Activated T-helper 1 cell treated with Interleukin-2 at 50 U/mL for 16 hours (primary cell): ENCODE measurements at regions not wholly inside any gene's neighbourhood (a gene's known extent, or its start where the extent isn't known, plus 50 kb on each side); places are given as distances from the start of the nearest gene placed in this dataset.
"Not testable (repeated sequence)": the region's sequence is repeated elsewhere in the genome, so short reads cannot be mapped to it uniquely, and the experiment has no call there.

Experiments used
- DNase-seq: peaks from one replicate; pipeline ENCODE4 v3.0.0-alpha.2; 2020; ENCODE audit warnings: low read depth

DNA sequence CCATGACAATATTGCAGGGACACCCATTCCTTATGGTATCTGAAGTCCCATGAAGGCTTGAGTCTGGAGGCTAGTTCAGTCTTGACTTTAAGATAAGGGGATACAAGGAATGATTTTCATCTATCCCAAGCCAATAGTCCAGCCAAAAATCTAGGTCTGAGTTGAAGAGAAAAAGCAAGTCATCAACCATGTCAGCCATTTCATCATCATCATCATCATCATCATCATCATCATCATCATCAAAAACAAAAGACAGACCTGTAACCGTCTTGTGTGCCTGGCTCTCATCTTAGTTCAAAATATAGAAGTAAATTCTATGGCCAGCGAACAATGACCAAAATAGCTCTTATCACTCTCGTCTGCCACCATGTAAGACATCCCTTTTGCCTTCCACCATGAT is 59.5 kb upstream of the FAM90A26 start:
- not testable (repeated sequence) for DNase-seq

DNA sequence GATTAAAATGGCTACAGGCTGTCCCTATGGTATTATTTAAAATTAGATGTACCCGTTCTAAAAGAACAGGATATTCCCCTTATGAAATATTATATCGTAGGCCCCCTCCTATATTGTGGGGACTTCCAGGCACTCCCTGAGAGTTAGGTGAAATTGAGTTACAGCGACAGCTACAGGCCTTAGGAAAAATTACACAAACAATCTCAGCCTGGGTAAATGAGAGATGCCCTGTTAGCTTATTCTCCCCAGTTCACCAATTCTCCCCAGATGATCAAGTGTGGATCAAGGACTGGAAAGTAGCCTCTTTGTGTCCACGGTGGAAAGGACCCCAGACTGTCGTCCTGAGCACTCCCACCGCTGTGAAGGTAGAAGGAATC is 67.1 kb upstream of the FAM90A26 start:
- not testable (repeated sequence) for DNase-seq

DNA sequence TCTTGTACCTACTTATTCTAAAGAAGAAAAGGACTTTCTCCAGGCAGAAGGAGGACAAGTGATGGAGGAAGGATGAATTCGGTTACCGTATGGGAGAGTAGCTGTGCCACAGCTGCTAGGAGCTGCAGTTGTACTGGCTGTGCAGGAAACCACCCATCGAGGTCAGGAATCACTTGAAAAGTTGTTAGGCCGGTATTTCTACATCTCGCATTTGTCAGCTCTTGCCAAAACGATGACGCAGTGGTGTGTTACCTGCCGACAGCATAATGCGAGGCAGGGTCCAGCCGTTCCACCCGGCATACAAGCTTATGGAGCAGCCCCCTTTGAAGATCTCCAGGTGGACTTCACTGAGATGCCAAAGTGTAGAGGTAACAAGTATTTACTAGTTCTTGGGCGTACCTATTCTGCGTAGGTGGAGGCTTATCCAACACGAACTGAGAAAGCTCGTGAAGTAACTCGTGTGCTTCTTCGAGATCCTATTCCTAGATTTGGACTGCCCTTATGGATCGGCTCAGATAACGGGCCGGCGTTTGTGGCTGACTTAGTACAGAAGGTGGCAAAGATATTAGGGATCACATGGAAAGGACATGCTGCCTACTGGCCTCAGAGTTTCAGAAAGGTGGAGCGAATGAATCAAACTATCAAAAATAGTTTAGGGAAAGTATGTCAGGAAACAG is 67.6 kb upstream of the FAM90A26 start:
- DNase-seq, result not testable (repeated sequence)

DNA sequence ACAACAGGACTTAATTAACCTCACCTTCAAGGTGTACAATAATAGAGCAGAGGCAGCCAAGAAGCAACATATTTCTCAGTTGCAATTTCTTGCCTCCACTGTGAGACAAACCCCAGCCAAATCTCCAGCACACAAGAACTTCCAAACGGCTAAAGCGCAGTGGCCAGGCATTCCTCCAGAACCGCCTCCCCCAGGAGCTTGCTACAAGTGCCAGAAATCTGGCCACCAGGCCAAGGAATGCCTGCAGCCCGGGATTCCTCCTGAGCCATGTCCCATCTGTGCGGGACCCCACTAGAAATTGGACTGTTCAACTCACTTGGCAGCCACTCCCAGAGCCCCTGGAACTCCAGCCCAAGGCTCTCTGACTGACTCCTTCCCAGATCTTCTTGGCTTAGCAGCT is 73.9 kb upstream of the FAM90A26 start:
- DNase-seq, result not testable (repeated sequence)

DNA sequence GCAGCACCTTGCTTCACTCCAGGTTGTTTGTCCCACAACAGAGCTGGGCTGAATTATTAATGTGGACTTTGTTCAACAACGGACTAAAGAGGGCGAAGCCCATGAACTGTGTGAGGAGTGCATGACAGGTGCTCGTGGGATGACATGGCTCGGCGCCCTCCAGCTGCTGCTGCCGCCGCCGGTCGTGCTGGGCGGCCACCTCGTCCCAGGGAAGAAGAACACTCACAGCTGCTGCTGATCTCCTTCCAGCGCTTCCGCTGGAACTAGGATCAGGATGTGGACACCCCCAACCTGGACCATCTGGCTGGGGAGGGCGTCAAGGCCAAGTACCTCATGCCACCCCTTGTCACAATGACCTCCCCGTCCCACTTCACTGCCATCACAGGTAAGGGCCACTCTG is 91.4 kb upstream of the FAM90A26 start:
- DNase-seq, result not testable (repeated sequence)

DNA sequence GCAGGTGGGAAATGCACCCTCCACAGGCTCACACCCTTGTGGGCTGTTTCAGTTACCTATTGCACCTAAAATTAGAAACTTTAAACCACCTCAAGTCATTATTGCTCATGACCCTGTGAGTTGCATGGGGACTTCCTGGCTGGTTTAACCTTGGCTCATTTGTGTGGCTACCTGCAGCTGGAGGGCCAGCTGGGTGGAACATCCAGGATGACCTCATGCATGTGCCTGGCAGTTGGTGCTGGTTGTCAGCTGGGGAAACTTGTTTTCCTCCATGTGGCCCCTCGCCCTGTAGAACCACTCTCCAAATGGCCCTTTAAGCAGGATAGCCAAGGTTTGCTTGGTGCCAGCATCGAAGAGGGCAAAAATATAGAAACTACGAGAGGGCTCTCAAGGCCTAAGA is 93.2 kb upstream of the FAM90A26 start:
- not testable (repeated sequence) for DNase-seq

DNA sequence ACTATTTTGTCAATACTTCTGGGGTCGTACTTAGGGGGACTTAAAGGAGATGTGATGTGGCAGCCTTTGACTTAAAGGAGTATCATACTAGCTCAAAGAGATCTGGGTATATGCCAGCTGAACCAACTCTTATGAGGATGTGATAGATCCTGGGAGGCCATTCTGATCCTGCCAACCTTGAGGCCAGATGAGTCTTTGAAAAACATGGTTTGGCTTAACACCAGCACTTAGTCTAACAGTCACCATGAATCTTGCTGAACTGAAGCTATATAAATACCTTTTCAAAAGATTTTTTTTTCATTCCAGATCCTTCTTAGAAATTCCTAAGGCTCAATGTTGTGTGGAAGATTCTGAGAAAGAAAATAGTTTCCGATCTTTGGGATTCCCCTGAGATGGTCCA is 93.7 kb upstream of the FAM90A26 start:
- not testable (repeated sequence) for DNase-seq

DNA sequence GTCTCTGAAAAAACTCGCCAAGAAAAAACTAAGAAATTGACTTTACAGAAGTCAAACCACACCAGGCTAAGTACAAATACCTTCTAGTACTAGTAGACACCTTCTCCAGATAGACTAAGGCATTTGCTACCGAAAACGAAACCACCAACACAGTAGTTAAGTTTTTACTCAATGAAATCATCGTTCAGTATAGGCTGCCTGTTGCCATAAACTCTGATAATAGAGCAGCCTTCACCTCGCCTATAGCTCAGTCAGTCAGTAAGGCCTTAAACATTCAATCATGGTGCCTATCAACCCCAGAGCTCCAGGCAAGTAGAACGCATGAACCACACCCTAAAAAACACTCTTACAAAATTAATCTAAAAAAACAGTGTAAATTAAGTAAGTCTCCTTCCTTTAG is 96.8 kb upstream of the FAM90A26 start:
- not testable (repeated sequence) for DNase-seq

DNA sequence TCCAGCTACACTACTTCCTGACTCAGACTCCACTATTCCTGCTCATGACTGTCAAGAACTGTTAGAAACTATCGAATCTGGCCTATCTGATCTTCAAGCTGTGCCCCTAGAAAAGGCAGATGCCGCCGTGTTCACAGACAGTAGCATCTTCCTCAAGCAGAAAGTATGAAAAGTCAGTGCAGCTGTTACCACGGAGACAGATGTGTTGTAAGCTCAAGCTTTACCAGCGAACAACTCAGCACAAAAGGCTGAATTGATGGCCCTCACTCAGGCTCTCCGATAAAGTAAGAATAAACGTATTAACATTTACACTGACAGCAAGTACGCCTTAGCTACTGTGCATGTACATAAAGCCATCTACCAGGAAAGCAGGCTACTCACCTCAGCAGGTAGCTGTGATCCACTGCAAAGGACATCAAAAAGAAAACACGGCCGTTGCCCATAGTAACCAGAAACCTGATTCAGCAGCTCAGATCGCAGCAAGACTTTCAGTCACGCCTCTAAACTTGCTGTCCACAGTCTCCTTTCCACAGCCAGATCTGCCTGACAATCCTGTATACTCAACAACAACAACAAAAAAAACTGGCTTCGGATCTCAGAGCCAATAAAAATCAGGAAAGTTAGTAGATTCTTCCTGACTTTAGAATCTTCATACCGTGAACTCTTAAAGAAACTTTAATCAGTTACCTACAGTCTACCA is 97.5 kb upstream of the FAM90A26 start:
- DNase-seq, result not testable (repeated sequence)

DNA sequence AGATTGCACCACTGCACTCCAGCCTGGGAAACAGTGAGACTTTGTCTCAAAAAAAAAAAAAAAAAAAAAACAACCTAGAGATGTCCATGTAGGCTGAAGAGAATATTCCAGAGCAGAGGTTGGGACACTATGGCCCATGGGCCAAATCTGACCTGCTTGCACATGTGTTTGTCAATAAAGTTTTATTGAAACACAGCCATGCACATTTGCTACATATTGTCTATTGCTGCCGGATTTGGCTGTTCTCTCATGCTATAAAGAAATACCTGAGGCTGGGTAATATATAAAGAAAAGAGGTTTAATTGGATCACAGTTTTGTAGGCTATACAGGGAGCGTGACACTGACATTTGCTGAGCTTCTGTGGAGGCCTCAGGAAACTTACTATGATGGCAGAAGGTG is 102.3 kb upstream of the FAM90A26 start:
- DNase-seq, result not testable (repeated sequence)

DNA sequence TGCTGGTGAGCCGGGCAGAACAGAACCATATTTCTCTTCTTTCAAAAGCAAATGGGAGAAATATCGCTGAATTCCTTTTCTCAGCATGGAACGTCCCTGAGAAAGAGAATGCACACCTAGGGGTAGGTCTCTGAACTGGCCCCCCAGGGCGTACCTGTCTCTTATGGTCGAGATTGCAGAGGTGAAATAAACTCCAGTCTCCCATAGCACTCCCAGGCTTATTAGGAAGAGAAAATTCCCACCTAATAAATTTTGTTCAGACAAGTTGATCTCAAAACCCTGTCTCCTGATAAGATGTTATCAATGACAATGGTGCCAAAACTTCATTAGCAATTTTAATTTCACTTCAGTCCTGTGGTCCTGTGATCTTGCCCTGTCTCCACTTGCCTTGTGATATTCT is 106.6 kb upstream of the FAM90A26 start:
- DNase-seq, result not testable (repeated sequence)

DNA sequence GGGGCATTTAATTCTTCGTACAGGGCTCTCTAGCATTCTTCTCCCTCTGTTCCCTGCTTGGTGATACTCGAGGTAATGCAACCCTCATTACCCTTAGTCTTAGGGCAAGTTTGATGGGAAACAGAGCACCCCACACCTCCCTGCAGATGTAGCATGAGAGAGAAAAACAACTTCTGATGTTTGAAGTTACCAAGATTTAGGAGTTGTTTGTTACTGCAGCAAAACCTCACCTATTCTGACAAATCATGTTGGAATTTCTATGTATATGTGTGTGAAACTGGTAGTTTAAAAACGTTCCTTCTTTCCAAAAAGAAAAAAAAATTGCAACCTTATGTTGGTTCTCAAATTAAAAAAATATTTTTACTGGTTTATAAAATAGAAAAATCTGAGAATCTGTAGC is 145.3 kb upstream of the FAM90A26 start:
- not testable (repeated sequence) for DNase-seq

DNA sequence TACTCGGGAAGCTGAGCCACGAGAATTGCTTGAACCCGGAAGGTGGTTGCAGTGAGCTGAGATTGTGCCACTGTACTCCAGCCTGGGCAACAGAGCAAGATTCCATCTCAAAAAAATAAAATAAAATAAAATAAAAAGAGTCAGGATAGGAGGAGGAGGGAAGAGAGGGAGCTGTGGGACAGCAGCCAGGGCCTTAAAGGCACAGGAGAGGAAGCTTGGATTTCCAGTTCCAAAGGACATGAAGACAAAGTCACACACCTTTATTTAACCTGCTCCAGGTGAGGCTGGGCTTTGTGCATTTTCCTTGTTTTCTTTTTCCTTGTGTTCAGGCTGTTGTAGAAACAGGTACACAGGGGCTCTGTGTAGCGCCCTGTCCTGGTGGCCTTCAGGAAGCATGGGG is 138.2 kb upstream of the HMX1 start:
- not testable (repeated sequence) for DNase-seq

DNA sequence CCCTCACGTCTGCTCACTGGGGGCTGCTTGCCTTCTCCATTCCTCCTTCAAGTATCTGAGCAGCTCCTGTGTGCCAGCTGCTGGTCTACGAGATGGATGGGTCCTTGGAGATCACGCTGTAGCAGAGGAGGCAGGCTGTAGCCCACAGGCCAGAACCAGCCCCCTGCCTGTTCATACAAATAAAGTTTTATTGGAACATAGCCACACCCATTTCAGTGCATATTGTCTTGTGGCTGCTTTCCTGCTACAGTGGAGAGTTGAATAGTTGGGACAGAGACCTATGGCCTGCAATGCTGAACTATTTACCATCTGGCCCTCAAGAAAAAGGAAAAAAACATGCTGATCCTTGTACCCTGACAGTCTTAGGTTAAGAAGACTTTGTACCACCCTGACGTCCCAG is 136.8 kb upstream of the HMX1 start:
- not testable (repeated sequence) for DNase-seq

DNA sequence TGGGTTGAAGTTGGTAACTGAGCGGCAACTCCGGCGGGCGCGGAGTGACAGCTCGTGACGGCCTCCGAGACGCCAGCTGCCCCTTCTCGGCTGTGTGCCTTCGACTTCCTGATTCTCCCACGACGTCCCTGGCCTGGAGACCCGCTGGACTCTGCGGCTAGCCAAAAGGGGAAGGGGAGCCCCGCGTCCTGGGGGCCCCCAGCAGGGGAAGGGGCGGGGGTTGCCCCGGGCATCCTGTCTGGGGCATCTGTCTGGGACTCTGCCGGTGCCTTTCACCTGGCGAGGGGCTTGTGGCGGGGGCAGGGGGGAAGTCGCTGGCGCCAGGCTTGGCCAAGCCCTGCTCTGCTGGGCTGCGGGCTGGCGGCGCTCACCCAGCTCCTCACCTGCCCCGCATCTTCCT is 129.5 kb upstream of the HMX1 start:
- not testable (repeated sequence) for DNase-seq

DNA sequence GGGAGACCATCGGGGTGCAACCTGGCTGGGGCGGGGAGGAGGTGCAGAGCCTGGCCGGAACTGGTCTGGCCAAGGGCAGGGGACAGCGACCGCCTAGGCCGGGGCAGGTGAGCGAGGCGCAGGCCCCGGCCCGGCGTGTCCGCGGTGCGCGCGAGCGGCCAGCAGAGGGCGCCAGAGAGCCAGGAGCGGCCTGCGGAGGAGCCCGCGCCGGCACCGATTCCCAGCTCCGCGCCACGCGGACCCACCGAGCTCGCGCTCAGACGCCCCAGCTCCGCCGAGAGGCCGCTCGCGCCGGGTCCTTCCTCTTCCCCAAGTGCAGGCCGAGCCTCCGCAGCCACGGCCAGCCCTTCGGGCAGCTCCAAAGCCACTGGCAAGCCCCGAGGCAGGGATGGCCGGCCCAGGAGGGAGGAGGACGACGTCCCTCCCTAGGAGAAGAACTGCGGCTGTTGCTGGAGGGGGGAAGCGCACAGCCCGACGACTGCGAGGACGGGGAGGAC is 128.9 kb upstream of the HMX1 start:
- peak; percentile 22 for DNase-seq

DNA sequence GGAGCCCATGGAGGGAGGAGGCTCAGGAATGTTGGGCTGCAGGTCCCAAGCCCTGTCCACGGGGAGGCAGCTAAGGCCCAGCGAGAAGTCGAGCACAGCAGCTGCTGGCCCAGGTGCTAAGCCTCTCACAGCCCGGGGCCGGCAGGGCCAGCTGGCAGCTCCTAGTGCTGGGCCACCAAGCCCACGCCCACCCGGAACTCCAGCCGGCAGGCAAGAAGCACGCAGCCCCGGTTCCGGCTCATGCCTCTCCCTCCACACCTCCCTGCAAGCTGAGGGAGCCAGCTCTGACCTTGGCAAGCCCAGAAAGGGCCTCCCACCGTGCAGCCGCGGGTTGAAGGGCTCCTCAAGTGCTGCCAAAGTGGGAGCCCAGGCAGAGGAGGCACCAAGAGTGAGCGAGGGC is 121.3 kb upstream of the HMX1 start:
- not testable (repeated sequence) for DNase-seq

DNA sequence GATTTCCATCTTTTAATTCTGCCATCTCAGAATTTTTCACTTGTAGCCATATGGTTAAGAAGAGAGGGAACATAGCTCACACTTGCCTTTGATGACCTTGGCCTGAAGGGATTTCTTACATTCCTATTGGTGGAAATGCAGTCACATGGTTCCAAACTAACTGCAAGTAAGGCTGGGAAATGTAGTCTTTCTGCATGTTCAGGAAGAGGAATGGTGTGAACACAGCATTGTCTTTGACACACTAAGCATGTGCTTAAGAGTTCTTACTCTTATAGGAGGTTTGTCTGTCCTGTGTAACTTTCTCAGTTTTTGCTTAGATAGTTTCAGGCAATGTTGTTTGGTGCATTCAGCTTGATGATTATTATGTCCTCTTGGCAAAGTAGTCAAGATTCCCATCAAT is 119.8 kb upstream of the HMX1 start:
- not testable (repeated sequence) for DNase-seq

DNA sequence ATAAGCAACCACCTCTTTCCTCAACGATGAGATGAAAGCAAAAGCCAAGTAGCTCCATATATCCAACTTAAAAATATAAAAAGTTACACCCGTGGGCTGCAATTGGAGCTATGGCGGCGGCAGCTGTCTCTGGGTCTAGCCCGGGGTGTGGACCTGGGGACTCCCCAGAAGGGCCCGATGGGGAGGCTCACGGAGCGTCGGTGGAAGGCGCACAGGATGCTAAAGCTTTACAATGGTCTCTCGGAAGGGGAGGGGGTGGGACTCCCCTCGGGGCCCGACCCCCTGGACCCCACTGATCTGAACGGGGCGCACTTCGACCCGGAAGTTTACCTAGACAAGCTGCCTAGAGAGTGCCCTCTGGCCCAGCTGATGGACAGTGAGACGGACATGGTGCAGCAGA is 118.7 kb upstream of the HMX1 start:
- DNase-seq, result not testable (repeated sequence)

DNA sequence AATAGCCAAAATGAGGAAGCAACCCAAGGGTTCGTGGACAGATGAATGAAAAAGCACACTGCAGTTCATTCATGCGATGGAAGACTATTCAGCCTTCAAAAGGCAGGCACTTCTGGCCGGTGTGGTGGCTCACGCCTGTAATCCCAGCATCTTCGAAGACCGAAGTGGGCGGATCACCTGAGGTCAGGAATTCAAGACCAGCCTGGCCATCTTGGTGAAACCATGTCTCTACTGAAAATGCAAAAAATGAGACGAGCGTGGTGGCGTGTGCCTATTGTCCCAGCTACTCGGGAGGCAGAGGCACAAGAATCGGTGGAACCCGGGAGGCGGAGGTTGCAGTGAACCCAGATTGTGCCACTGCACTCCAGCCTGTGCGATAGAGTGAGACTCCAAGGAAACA is 114.1 kb upstream of the HMX1 start:
- DNase-seq, result not testable (repeated sequence)

DNA sequence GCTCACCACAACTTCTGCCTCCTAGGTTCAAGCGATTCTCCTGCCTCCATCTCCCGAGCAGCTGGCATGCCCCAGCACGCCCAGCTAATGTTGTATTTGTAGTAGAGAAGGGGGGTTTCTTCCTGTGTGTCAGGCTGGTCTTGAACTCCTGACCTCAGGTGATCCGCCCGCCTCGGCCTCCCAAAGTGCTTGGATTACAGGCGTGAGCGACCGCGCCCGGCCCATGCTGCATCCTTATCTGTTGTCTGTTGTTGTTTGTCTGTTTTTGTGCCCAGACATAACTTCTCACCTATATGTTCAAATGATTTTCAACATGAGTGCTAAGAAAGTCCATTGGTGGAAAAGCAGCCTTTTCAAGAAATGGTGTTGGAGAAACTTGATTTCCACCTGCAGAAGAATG is 113.0 kb upstream of the HMX1 start:
- DNase-seq, result not testable (repeated sequence)

DNA sequence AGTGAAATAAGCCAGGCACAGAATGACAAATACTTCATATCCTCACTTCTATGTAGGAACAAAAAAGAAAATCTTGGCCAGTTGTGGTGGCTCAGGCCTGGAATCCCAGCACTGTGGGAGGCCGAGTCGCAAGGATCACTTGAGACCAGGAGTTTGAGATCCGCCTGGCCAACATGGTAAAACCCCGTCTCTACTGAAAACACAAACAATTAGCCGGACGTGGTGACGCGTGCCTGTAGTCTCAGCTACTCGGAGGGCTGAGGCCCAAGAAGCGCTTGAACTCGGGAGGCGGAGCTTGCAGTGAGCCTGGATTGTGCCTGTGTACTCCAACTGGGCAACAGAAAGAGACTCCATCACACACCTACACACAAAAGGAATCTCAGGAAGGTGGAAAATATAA is 112.3 kb upstream of the HMX1 start:
- DNase-seq, result not testable (repeated sequence)

DNA sequence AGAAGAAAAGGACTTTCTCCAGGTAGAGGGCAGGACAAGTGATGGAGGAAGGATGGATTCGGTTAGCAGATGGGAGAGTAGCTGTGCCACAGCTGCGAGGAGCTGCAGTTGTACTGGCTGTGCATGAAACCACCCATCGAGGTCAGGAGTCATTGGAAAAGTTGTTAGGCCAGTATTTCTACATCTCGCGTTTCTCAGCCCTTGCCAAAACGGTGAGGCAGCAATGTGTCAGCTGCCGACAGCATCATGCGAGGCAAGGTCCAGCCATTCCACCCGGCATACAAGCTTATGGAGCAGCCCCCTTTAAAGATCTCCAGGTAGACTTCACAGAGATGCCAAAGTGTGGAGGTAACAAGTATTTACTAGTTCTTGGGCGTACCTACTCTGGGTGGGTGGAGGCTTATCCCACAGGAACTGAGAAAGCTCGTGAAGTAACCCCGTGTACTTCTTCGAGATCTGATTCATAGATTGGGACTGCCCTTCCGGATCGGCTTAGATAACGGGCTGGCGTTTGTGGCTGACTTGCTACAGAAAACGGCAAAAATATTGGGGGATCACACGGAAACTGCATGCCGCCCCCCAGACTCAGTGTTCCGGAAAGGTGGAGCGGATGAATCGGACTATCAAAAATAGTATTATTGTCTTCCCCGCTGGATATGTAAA is 105.0 kb upstream of the HMX1 start:
- not testable (repeated sequence) for DNase-seq
